HEK293 (cell line): ENCODE measurements at regions not wholly inside any gene's neighbourhood (a gene's known extent, or its start where the extent isn't known, plus 50 kb on each side); places are given as distances from the start of the nearest gene placed in this dataset.

Experiments
- CTCF ChIA-PET: fragments of 350-600 bp; formaldehyde crosslinking; extraction: SDS; loops from one replicate; lab custom pipeline; 2021; ENCODE audit warnings: antibody characterized with exemption; lab: Yijun Ruan, JAX
- POLR2A ChIA-PET: fragments of 300-600 bp; formaldehyde crosslinking; extraction: SDS; loops from one replicate; lab custom pipeline; 2020; ENCODE audit warnings: antibody characterized with exemption, inconsistent platforms; lab: Yijun Ruan, JAX
- H3K27ac ChIP-seq: fragments of 200-500 bp; sonication (Bioruptor generic); 2 replicates; pipeline ENCODE4 v1.5.1; 2014; ENCODE audit warnings: low read depth, low read length, control low read depth, inconsistent platforms; ENCODE audit errors: extremely low read depth
- H3K36me3 ChIP-seq, 2 experiments: fragments of 200-500 bp in 1 of 2; sonication (Bioruptor generic) in 1 of 2; 1 replicate in 1 of 2; 2 replicates in 1 of 2; pipeline ENCODE4 v1.5.1; 2014 to 2017; ENCODE audit warnings: inconsistent platforms in 2 of 2, low read length in 2 of 2; ENCODE audit not compliant: control insufficient read depth in 2 of 2, insufficient read depth in 1 of 2
- H3K4me1 ChIP-seq: fragments of 200-500 bp; sonication (Bioruptor generic); 2 replicates; pipeline ENCODE4 v1.5.1; 2014; ENCODE audit warnings: mild to moderate bottlenecking, low read length, inconsistent platforms; ENCODE audit not compliant: control insufficient read depth, insufficient read depth
- H3K4me3 ChIP-seq: 2 replicates; pipeline ENCODE4 v1.5.1; 2011; ENCODE audit warnings: low read depth, mild to moderate bottlenecking, control low read depth, low read length, moderate library complexity
- H3K9me3 ChIP-seq: fragments of 200-500 bp; sonication (Bioruptor generic); 2 replicates; pipeline ENCODE4 v1.5.1; 2014; ENCODE audit warnings: low read depth, low read length, inconsistent platforms; ENCODE audit not compliant: control insufficient read depth, insufficient read depth
- BCL11A ChIP-seq: fragments of 450-650 bp; formaldehyde crosslinking; IDR thresholded peaks from 2 replicates; pipeline ENCODE4 v1.5.1; 2016; ENCODE audit warnings: low read depth, missing biosample characterization, missing genetic modification characterization
- FEZF1 ChIP-seq: fragments of 450-650 bp; formaldehyde crosslinking; IDR thresholded peaks from 2 replicates; pipeline ENCODE4 v1.5.1; 2016; ENCODE audit warnings: missing biosample characterization, missing genetic modification characterization
- HOXC10 ChIP-seq: sonication (generic); formaldehyde crosslinking; IDR thresholded peaks from 2 replicates; pipeline ENCODE4 v1.8.1; 2023; ENCODE audit warnings: mild to moderate bottlenecking, missing genetic modification reagents
- KLF10 ChIP-seq: fragments of 450-650 bp; IDR thresholded peaks from 2 replicates; pipeline ENCODE4 v1.5.1; 2018; ENCODE audit warnings: missing biosample characterization, mild to moderate bottlenecking, missing genetic modification characterization
- KLF9 ChIP-seq: fragments of 450-650 bp; formaldehyde crosslinking; IDR thresholded peaks from 2 replicates; pipeline ENCODE4 v1.5.1; 2016; ENCODE audit warnings: missing biosample characterization, missing genetic modification characterization, low read depth
- PBX3 ChIP-seq: sonication (generic); formaldehyde crosslinking; IDR thresholded peaks from 2 replicates; pipeline ENCODE4 v1.8.1; 2022; ENCODE audit warnings: mild to moderate bottlenecking, moderate library complexity, missing genetic modification reagents
- ZBTB1 ChIP-seq: fragments of 450-650 bp; formaldehyde crosslinking; IDR thresholded peaks from 2 replicates; pipeline ENCODE4 v1.5.1; 2016; ENCODE audit warnings: missing biosample characterization, missing genetic modification characterization
- ZNF792 ChIP-seq: fragments of 450-650 bp; formaldehyde crosslinking; IDR thresholded peaks from 2 replicates; pipeline ENCODE4 v1.5.1; 2016; ENCODE audit warnings: missing biosample characterization, missing genetic modification characterization
- TF ChIP-seq, protein P1 (sequence below): fragments of 450-650 bp; formaldehyde crosslinking; IDR thresholded peaks from 2 replicates; pipeline ENCODE4 v1.5.1; 2017; ENCODE audit warnings: missing biosample characterization, missing genetic modification characterization
- TF ChIP-seq, protein P2 (sequence below): fragments of 450-650 bp; formaldehyde crosslinking; IDR thresholded peaks from 2 replicates; pipeline ENCODE4 v1.5.1; 2016; ENCODE audit warnings: missing biosample characterization, missing genetic modification characterization
- TF ChIP-seq, protein P3 (sequence below): fragments of 450-650 bp; formaldehyde crosslinking; IDR thresholded peaks from 2 replicates; pipeline ENCODE4 v1.5.1; 2016; ENCODE audit warnings: missing biosample characterization, missing genetic modification characterization
- TF ChIP-seq, protein P4 (sequence below): fragments of 450-650 bp; formaldehyde crosslinking; IDR thresholded peaks from 2 replicates; pipeline ENCODE4 v1.5.1; 2016; ENCODE audit warnings: missing biosample characterization, missing genetic modification characterization
- TF ChIP-seq, protein P5 (sequence below): fragments of 450-650 bp; formaldehyde crosslinking; IDR thresholded peaks from 2 replicates; pipeline ENCODE4; 2016; ENCODE audit warnings: missing biosample characterization, missing genetic modification characterization
- TF ChIP-seq, protein P6 (sequence below): fragments of 450-650 bp; IDR thresholded peaks from 2 replicates; pipeline ENCODE4 v1.5.1; 2018; ENCODE audit warnings: missing biosample characterization, missing genetic modification characterization

- CTCF ChIA-PET = interaction anchor here (0.6 kb wide), 1 partner anchor 672 kb away, joined by 3 read pairs; no protein-coding TSS in a partner anchor
- H3K4me1 ChIP-seq = no peaks in the 10 kb centered on the region
- no peaks in the 10 kb centered on the region for H3K36me3 ChIP-seq
- no peak for TF ChIP-seq PBX3 (CRISPR knock-in tag)
- TF ChIP-seq, protein P1, sequence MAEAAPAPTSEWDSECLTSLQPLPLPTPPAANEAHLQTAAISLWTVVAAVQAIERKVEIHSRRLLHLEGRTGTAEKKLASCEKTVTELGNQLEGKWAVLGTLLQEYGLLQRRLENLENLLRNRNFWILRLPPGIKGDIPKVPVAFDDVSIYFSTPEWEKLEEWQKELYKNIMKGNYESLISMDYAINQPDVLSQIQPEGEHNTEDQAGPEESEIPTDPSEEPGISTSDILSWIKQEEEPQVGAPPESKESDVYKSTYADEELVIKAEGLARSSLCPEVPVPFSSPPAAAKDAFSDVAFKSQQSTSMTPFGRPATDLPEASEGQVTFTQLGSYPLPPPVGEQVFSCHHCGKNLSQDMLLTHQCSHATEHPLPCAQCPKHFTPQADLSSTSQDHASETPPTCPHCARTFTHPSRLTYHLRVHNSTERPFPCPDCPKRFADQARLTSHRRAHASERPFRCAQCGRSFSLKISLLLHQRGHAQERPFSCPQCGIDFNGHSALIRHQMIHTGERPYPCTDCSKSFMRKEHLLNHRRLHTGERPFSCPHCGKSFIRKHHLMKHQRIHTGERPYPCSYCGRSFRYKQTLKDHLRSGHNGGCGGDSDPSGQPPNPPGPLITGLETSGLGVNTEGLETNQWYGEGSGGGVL (tag by site-specific recombination) = no peak
- TF ChIP-seq KLF9 (tag by site-specific recombination) = no peak
- TF ChIP-seq, all 188 proteins: peak for 0
- no peak overlapping the region for H3K27ac ChIP-seq
- H3K9me3 ChIP-seq = no peaks in the 10 kb centered on the region
- POLR2A ChIA-PET = no interaction called here
- no peak overlapping the region for H3K4me3 ChIP-seq
Observed at GRCh38 chr4:86431543-86432116, 71.8 kb upstream of the MAPK10 start.

- H3K36me3 ChIP-seq = no peaks in the 10 kb centered on the region
- H3K4me3 ChIP-seq = no peak overlapping the region
- no peaks in the 10 kb centered on the region for H3K9me3 ChIP-seq
- H3K4me1 ChIP-seq = no peaks in the 10 kb centered on the region
- ChIA-PET CTCF (no interaction called here), POLR2A (no interaction called here)
- TF ChIP-seq, protein P2, sequence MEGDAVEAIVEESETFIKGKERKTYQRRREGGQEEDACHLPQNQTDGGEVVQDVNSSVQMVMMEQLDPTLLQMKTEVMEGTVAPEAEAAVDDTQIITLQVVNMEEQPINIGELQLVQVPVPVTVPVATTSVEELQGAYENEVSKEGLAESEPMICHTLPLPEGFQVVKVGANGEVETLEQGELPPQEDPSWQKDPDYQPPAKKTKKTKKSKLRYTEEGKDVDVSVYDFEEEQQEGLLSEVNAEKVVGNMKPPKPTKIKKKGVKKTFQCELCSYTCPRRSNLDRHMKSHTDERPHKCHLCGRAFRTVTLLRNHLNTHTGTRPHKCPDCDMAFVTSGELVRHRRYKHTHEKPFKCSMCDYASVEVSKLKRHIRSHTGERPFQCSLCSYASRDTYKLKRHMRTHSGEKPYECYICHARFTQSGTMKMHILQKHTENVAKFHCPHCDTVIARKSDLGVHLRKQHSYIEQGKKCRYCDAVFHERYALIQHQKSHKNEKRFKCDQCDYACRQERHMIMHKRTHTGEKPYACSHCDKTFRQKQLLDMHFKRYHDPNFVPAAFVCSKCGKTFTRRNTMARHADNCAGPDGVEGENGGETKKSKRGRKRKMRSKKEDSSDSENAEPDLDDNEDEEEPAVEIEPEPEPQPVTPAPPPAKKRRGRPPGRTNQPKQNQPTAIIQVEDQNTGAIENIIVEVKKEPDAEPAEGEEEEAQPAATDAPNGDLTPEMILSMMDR = no peak
- TF ChIP-seq FEZF1 (tag by site-specific recombination) (no peak), ZNF792 (tag by site-specific recombination) (no peak), ZBTB1 (tag by site-specific recombination) (no peak), KLF10 (tag by site-specific recombination) (no peak), HOXC10 (CRISPR knock-in tag) (no peak), BCL11A (tag by site-specific recombination) (no peak)
- TF ChIP-seq, protein P3, sequence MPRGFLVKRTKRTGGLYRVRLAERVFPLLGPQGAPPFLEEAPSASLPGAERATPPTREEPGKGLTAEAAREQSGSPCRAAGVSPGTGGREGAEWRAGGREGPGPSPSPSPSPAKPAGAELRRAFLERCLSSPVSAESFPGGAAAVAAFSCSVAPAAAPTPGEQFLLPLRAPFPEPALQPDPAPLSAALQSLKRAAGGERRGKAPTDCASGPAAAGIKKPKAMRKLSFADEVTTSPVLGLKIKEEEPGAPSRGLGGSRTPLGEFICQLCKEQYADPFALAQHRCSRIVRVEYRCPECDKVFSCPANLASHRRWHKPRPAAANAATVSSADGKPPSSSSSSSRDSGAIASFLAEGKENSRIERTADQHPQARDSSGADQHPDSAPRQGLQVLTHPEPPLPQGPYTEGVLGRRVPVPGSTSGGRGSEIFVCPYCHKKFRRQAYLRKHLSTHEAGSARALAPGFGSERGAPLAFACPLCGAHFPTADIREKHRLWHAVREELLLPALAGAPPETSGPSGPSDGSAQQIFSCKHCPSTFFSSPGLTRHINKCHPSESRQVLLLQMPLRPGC (tag by site-specific recombination) = no peak
- TF ChIP-seq, protein P4, sequence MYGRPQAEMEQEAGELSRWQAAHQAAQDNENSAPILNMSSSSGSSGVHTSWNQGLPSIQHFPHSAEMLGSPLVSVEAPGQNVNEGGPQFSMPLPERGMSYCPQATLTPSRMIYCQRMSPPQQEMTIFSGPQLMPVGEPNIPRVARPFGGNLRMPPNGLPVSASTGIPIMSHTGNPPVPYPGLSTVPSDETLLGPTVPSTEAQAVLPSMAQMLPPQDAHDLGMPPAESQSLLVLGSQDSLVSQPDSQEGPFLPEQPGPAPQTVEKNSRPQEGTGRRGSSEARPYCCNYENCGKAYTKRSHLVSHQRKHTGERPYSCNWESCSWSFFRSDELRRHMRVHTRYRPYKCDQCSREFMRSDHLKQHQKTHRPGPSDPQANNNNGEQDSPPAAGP (tag by site-specific recombination) = no peak
- TF ChIP-seq, protein P5, sequence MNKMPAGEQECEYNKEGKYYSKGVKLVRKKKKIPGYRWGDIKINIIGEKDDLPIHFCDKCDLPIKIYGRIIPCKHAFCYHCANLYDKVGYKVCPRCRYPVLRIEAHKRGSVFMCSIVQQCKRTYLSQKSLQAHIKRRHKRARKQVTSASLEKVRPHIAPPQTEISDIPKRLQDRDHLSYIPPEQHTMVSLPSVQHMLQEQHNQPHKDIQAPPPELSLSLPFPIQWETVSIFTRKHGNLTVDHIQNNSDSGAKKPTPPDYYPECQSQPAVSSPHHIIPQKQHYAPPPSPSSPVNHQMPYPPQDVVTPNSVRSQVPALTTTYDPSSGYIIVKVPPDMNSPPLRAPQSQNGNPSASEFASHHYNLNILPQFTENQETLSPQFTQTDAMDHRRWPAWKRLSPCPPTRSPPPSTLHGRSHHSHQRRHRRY = no peak
- TF ChIP-seq, protein P6, sequence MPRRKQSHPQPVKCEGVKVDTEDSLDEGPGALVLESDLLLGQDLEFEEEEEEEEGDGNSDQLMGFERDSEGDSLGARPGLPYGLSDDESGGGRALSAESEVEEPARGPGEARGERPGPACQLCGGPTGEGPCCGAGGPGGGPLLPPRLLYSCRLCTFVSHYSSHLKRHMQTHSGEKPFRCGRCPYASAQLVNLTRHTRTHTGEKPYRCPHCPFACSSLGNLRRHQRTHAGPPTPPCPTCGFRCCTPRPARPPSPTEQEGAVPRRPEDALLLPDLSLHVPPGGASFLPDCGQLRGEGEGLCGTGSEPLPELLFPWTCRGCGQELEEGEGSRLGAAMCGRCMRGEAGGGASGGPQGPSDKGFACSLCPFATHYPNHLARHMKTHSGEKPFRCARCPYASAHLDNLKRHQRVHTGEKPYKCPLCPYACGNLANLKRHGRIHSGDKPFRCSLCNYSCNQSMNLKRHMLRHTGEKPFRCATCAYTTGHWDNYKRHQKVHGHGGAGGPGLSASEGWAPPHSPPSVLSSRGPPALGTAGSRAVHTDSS (tag by site-specific recombination) = no peak
- H3K27ac ChIP-seq = no peak overlapping the region
Observed at GRCh38 chr4:86432559-86433134, 72.8 kb upstream of the MAPK10 start.
